A549 (cell line): ENCODE measurements at regions not wholly inside any gene's neighbourhood (a gene's known extent, or its start where the extent isn't known, plus 50 kb on each side); places are given as distances from the start of the nearest gene placed in this dataset.

Source experiments
- MAZ ChIP-seq: fragments of 150-350 bp; IDR thresholded peaks from 2 replicates; pipeline ENCODE4 v1.6.1; 2014; ENCODE audit warnings: antibody characterized with exemption, low read depth, low read length, borderline replicate concordance
- NR3C1 ChIP-seq: fragments of >200 bp; sonication (Bioruptor Twin); formaldehyde crosslinking; IDR thresholded peaks from 3 replicates; pipeline ENCODE4 v1.6.1; 2017
- POLR2A ChIP-seq: IDR thresholded peaks from 2 replicates; pipeline ENCODE4 v1.6.1; 2012; ENCODE audit warnings: mild to moderate bottlenecking, low read length
- RFX5 ChIP-seq: fragments of 450-650 bp; IDR thresholded peaks from 2 replicates; pipeline ENCODE4 v1.7.1; 2014; ENCODE audit warnings: antibody characterized with exemption, mild to moderate bottlenecking, moderate library complexity
- TF ChIP-seq, protein P1 (sequence below): fragments of >200 bp; sonication (Bioruptor Twin); formaldehyde crosslinking; IDR thresholded peaks from 3 replicates; pipeline ENCODE4 v1.5.1; 2016
- TF ChIP-seq, protein P2 (sequence below): fragments of 450-650 bp; IDR thresholded peaks from 2 replicates; pipeline ENCODE4 v1.6.1; 2014; ENCODE audit warnings: antibody characterized with exemption
- TF ChIP-seq, protein P3 (sequence below): fragments of 150-350 bp; IDR thresholded peaks from 2 replicates; pipeline ENCODE4 v1.6.1; 2014; ENCODE audit warnings: low read depth, mild to moderate bottlenecking, low read length

DNA sequence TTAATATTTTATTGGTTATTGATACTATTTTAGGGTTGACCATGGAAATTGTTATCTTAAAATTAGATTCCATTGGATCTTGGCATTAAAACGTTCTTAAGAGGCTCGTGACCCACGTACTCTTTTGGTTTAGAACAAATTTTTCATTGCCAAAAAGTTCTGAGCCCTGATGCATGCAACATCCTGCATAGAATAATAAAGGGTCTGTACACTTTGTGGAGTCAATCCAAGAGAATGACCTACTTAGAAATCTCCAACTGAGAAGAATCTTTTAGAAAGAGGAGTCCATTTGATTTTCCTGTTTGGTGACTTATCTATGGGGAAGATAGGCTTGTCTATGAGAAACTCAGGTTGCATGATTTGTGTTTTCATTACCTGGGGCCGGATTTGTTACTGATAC, 404.2 kb upstream of the RGMA start:
- TF ChIP-seq, protein P1, sequence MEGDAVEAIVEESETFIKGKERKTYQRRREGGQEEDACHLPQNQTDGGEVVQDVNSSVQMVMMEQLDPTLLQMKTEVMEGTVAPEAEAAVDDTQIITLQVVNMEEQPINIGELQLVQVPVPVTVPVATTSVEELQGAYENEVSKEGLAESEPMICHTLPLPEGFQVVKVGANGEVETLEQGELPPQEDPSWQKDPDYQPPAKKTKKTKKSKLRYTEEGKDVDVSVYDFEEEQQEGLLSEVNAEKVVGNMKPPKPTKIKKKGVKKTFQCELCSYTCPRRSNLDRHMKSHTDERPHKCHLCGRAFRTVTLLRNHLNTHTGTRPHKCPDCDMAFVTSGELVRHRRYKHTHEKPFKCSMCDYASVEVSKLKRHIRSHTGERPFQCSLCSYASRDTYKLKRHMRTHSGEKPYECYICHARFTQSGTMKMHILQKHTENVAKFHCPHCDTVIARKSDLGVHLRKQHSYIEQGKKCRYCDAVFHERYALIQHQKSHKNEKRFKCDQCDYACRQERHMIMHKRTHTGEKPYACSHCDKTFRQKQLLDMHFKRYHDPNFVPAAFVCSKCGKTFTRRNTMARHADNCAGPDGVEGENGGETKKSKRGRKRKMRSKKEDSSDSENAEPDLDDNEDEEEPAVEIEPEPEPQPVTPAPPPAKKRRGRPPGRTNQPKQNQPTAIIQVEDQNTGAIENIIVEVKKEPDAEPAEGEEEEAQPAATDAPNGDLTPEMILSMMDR = no peak
- TF ChIP-seq, protein P2, sequence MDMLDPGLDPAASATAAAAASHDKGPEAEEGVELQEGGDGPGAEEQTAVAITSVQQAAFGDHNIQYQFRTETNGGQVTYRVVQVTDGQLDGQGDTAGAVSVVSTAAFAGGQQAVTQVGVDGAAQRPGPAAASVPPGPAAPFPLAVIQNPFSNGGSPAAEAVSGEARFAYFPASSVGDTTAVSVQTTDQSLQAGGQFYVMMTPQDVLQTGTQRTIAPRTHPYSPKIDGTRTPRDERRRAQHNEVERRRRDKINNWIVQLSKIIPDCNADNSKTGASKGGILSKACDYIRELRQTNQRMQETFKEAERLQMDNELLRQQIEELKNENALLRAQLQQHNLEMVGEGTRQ = no peak
- TF ChIP-seq MAZ (no peak), POLR2A (no peak), NR3C1 (no peak), RFX5 (no peak)
- TF ChIP-seq, protein P3, sequence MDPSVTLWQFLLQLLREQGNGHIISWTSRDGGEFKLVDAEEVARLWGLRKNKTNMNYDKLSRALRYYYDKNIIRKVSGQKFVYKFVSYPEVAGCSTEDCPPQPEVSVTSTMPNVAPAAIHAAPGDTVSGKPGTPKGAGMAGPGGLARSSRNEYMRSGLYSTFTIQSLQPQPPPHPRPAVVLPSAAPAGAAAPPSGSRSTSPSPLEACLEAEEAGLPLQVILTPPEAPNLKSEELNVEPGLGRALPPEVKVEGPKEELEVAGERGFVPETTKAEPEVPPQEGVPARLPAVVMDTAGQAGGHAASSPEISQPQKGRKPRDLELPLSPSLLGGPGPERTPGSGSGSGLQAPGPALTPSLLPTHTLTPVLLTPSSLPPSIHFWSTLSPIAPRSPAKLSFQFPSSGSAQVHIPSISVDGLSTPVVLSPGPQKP = no peak
